ENCODE measurements at regions not wholly inside any gene's neighbourhood (a gene's known extent, or its start where the extent isn't known, plus 50 kb on each side); places are given as distances from the start of the nearest gene placed in this dataset.

- no peaks in the 10 kb centered on the region for H3K9me1 ChIP-seq (replicated peaks; ENCODE audit: control insufficient read depth, extremely low read depth, insufficient read depth, low read length)
- dilution Hi-C loops (cut with MboI; ENCODE audit: extremely low pct_ligation_motif_present, low sequenced_read_pairs): no loop called here
These were observed 457.0 kb upstream of the KLF4 start for GRCh38 chr9:107946364-107947141.

More at GRCh38 chr9:107946364-107947141, 457.0 kb upstream of the KLF4 start:
- POLR2A ChIA-PET: no interaction called here
- BruUV-seq (replicated peaks): no TSS peak
- Histone ChIP-seq H3K36me3 (ENCODE audit: control insufficient read depth in 2 of 2, extremely low read depth in 1 of 2, insufficient read depth in 2 of 2, low read length in 2 of 2) (no peaks in the 10 kb centered on the region), H3K9ac (replicated peaks; ENCODE audit: extremely low read depth, insufficient read depth, low read length) (no peak overlapping the region), H4K20me1 (replicated peaks; ENCODE audit: control insufficient read depth, extremely low read depth, insufficient read depth, low read length) (no peaks in the 10 kb centered on the region), H3K79me2 (ENCODE audit: control insufficient read depth, insufficient read depth, low read length) (no peaks in the 10 kb centered on the region), H3K27me3 (ENCODE audit: control insufficient read depth in 2 of 2, insufficient read depth in 2 of 2, low read length in 2 of 2) (no peaks in the 10 kb centered on the region), H3K9me3 (replicated peaks; ENCODE audit: control insufficient read depth, insufficient read depth, low read length) (no peaks in the 10 kb centered on the region), H2AFZ (ENCODE audit: low read depth, low read length) (no peak overlapping the region), H3K4me1 (ENCODE audit: control insufficient read depth, extremely low read depth, insufficient read depth, low read length) (no peaks in the 10 kb centered on the region), H3K27ac (ENCODE audit: insufficient read depth, low read depth, low read length) (no peak overlapping the region), H3K4me3 (replicated peaks in 1 of 3; ENCODE audit: insufficient read depth in 1 of 3, low read depth in 1 of 3, low read length in 3 of 3) (no peak overlapping the region), H3K4me2 (ENCODE audit: insufficient read depth, low read length) (no peak overlapping the region)
- DNase-seq (ENCODE audit: low read depth, low spot score): no peak
- FAIRE-seq: no peak
- CTCF ChIA-PET: no interaction called here
- TF ChIP-seq GATA2 (IDR thresholded peaks at IDR 0.05; ENCODE audit: insufficient read depth, insufficient read length, low read depth, low read length): no peak
- no peak for TF ChIP-seq FOS (IDR thresholded peaks at IDR 0.05; ENCODE audit: borderline replicate concordance, insufficient read depth, low read length)
- TF ChIP-seq POLR2A (IDR thresholded peaks at IDR 0.05; ENCODE audit: low read depth, low read length): no peak
- TF ChIP-seq MAX (IDR thresholded peaks at IDR 0.05; ENCODE audit: insufficient read depth, insufficient read length): no peak
- TF ChIP-seq MYC (IDR thresholded peaks at IDR 0.05; ENCODE audit: low read depth, low read length): no peak
- no peak for TF ChIP-seq EZH2 (IDR thresholded peaks at IDR 0.05; ENCODE audit: borderline replicate concordance, low read depth, low read length, severe bottlenecking)
- TF ChIP-seq POLR2AphosphoS5 (IDR thresholded peaks at IDR 0.05; ENCODE audit: insufficient read depth, low read depth, low read length): no peak
- TF ChIP-seq JUN (IDR thresholded peaks at IDR 0.05; ENCODE audit: borderline replicate concordance, insufficient read depth, insufficient read length, low read depth): no peak
- TF ChIP-seq CTCF (IDR thresholded peaks at IDR 0.05; ENCODE audit: extremely low read depth in 1 of 2, insufficient read depth in 1 of 2, low read depth in 1 of 2, low read length in 2 of 2): no peak
- intact Hi-C loops (cut with micrococcal nuclease): no loop called here

Measured in endothelial cell of umbilical vein (primary cell).